Mucosa of descending colon (tissue), 3 donors: ENCODE measurements at regions not wholly inside any gene's neighbourhood (a gene's known extent, or its start where the extent isn't known, plus 50 kb on each side); places are given as distances from the start of the nearest gene placed in this dataset.

Experiments
- ATAC-seq: fragments of 200-7000 bp; cut with Tn5 transposase; one replicate; pipeline ENCODE4 v1.9.1; 2020; ENCODE audit warnings: mild to moderate bottlenecking, moderate library complexity
- DNase-seq, 3 donors: peaks; one replicate each; pipeline ENCODE4 v3.0.0-alpha.2; 2020
- H3K36me3 ChIP-seq: fragments of 200-600 bp; one replicate; pipeline ENCODE4 v1.8.0; 2021; ENCODE audit warnings: low read depth, mild to moderate bottlenecking
- H3K4me1 ChIP-seq: fragments of 200-600 bp; one replicate; pipeline ENCODE4 v1.8.0; 2021; ENCODE audit warnings: low read depth, mild to moderate bottlenecking
- H3K4me3 ChIP-seq: fragments of 200-600 bp; one replicate; pipeline ENCODE4 v1.8.0; 2021; ENCODE audit warnings: mild to moderate bottlenecking
- H3K9me3 ChIP-seq: fragments of 200-600 bp; one replicate; pipeline ENCODE4 v1.8.0; 2021; ENCODE audit warnings: mild to moderate bottlenecking
- intact Hi-C, 2 donors: fragments of 100-400 bp; cut with DNase I in 1 of 2; cut with micrococcal nuclease in 1 of 2; formaldehyde crosslinking; loops; one replicate each; pipeline versions ENCODE4 v1.11.0 to v1.11.1; 2022; cut with DNase I, micrococcal nuclease
- TF ChIP-seq, protein P1 (sequence below): fragments of 200-600 bp; IDR thresholded peaks from one replicate; pipeline ENCODE4 v1.8.0; 2022; ENCODE audit warnings: antibody characterized with exemption, mild to moderate bottlenecking
- donor health status: DM: no; HTN: no; CAD: no; lungs with moderate emphysema.
- donor health status: DM: no; HTN: no; CAD: no.
- donor health status: DM: no; HTN: yes; CAD: no.

DNA sequence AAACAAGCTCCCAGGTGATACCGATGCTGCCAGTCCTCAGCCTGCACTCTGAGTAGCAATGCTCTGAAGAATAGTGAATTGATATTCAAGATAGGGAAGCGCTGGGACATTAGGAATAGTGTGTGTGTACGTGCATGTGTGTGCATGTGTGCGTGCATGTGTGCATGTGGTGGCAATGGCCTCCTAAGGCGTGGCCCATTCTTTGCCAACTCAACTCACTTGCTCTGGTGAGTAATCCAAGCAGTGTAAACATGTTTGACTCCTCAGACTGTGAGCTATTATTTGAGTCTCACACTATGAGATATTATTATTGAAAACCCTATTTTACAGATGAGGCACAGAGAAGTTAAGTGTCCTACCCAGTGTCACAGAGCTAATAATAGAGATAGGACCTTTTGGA, 186.6 kb downstream of the RAB11FIP2 start:
- Histone ChIP-seq H3K36me3 (no peaks in the 10 kb centered on the region), H3K4me1 (no peaks in the 10 kb centered on the region), H3K4me3 (no peak overlapping the region), H3K9me3 (no peaks in the 10 kb centered on the region)
- DNase-seq (no peak), ATAC-seq (no peak)
- TF ChIP-seq, protein P1, sequence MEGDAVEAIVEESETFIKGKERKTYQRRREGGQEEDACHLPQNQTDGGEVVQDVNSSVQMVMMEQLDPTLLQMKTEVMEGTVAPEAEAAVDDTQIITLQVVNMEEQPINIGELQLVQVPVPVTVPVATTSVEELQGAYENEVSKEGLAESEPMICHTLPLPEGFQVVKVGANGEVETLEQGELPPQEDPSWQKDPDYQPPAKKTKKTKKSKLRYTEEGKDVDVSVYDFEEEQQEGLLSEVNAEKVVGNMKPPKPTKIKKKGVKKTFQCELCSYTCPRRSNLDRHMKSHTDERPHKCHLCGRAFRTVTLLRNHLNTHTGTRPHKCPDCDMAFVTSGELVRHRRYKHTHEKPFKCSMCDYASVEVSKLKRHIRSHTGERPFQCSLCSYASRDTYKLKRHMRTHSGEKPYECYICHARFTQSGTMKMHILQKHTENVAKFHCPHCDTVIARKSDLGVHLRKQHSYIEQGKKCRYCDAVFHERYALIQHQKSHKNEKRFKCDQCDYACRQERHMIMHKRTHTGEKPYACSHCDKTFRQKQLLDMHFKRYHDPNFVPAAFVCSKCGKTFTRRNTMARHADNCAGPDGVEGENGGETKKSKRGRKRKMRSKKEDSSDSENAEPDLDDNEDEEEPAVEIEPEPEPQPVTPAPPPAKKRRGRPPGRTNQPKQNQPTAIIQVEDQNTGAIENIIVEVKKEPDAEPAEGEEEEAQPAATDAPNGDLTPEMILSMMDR: no peak
- intact Hi-C loops: no loop called here

GRCh38 chr10:117860823-117861222, 185.9 kb downstream of the RAB11FIP2 start:
- H3K36me3 ChIP-seq: no peaks in the 10 kb centered on the region
- H3K9me3 ChIP-seq: no peaks in the 10 kb centered on the region
- TF ChIP-seq, protein P1: no peak
- DNase-seq (no peak), ATAC-seq (no peak)
- H3K4me1 ChIP-seq: no peaks in the 10 kb centered on the region
- no peak overlapping the region for H3K4me3 ChIP-seq
- intact Hi-C loops: no loop called here

GRCh38 chr10:117861329-117861728, 185.4 kb downstream of the RAB11FIP2 start:
- ATAC-seq (no peak), DNase-seq (no peak)
- TF ChIP-seq, protein P1: no peak
- Histone ChIP-seq H3K4me3 (no peak overlapping the region), H3K9me3 (no peaks in the 10 kb centered on the region), H3K36me3 (no peaks in the 10 kb centered on the region), H3K4me1 (no peaks in the 10 kb centered on the region)
- intact Hi-C loops: no loop called here

DNA sequence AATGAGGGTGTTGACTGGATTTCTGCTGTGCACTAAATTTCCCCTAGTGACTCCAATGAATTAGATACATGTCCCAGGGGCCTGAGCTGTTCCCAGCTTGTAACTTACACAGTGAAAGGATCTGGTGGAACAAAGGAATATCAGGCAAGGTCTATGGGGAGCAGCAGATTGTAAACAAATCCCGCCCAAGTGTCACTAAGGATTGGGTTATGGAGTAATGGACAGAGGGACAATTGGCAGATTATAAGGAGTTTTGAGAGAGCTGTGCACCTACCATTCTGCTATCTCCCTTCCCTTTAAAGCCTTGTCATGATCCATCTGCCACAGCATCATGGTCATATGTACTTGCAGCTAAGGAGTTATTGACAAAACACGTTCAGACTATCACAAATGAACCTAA, 183.0 kb downstream of the RAB11FIP2 start:
- Histone ChIP-seq H3K4me3 (no peak overlapping the region), H3K9me3 (no peaks in the 10 kb centered on the region), H3K4me1 (no peaks in the 10 kb centered on the region), H3K36me3 (no peaks in the 10 kb centered on the region)
- TF ChIP-seq, protein P1: no peak
- no peak for DNase-seq
- intact Hi-C loops: no loop called here
- ATAC-seq: no peak

GRCh38 chr10:117865945-117866344, 180.8 kb downstream of the RAB11FIP2 start:
- intact Hi-C loops: no loop called here
- H3K9me3 ChIP-seq: no peaks in the 10 kb centered on the region
- ATAC-seq: no peak
- H3K4me1 ChIP-seq: no peaks in the 10 kb centered on the region
- no peak for DNase-seq
- no peaks in the 10 kb centered on the region for H3K36me3 ChIP-seq
- TF ChIP-seq, protein P1: no peak
- no peak overlapping the region for H3K4me3 ChIP-seq

GRCh38 chr10:117868151-117868550, 178.6 kb downstream of the RAB11FIP2 start:
- no peaks in the 10 kb centered on the region for H3K36me3 ChIP-seq
- intact Hi-C loops: no loop called here
- DNase-seq: no peak
- TF ChIP-seq, protein P1: no peak
- H3K4me1 ChIP-seq: no peaks in the 10 kb centered on the region
- no peak for ATAC-seq
- no peak overlapping the region for H3K4me3 ChIP-seq
- no peaks in the 10 kb centered on the region for H3K9me3 ChIP-seq
